OCI-LY7 (cell line): ENCODE measurements at regions not wholly inside any gene's neighbourhood (a gene's known extent, or its start where the extent isn't known, plus 50 kb on each side); places are given as distances from the start of the nearest gene placed in this dataset.

Experiments
- BruUV-seq: library from RNA; stranded (reverse); fragments of 400-500 nt; replicated peaks from 2 replicates; lab custom pipeline; 2021; lab: Mats Ljungman, UMichigan
- CTCF ChIA-PET: fragments of 300-600 bp; sonication (Branson Sonifier 250); formaldehyde crosslinking; loops from one replicate; lab custom pipeline; 2022; ENCODE audit warnings: antibody characterized with exemption; ENCODE audit not compliant: unreplicated experiment; lab: Charles Lee
- POLR2A ChIA-PET: fragments of 300-600 bp; sonication (Branson Sonifier 250); formaldehyde crosslinking; loops from one replicate; lab custom pipeline; 2022; ENCODE audit warnings: antibody characterized with exemption; lab: Charles Lee
- DNase-seq: peaks from one replicate; pipeline ENCODE4 v3.0.0-alpha.2; 2015; ENCODE audit warnings: low spot score
- H2AFZ ChIP-seq: fragments of 200-600 bp; sonication (generic), shearing (Covaris generic); 2 replicates; pipeline ENCODE4 v1.6.1; 2014; ENCODE audit warnings: mild to moderate bottlenecking, antibody characterized with exemption, low read length, moderate library complexity
- H3K27ac ChIP-seq: fragments of 200-600 bp; sonication (generic); 2 replicates; pipeline ENCODE4 v1.5.1; 2014; ENCODE audit warnings: mixed run types, low read depth, mild to moderate bottlenecking, moderate library complexity, low read length, inconsistent platforms; ENCODE audit not compliant: poor library complexity, severe bottlenecking
- H3K36me3 ChIP-seq: fragments of 200-600 bp; sonication (generic); 2 replicates; pipeline ENCODE4 v1.6.1; 2014; ENCODE audit warnings: mild to moderate bottlenecking, antibody characterized with exemption, low read length, moderate library complexity, mixed read lengths; ENCODE audit not compliant: insufficient read depth
- H3K4me1 ChIP-seq: fragments of 200-600 bp; sonication (generic); 2 replicates; pipeline ENCODE4 v1.5.1; 2014; ENCODE audit warnings: mild to moderate bottlenecking, low read length; ENCODE audit not compliant: insufficient read depth, poor library complexity, severe bottlenecking
- H3K4me2 ChIP-seq: fragments of 200-600 bp; sonication (generic); 2 replicates; pipeline ENCODE4 v1.6.1; 2014; ENCODE audit warnings: mild to moderate bottlenecking, low read length
- H3K4me3 ChIP-seq: fragments of 200-600 bp; sonication (generic); 2 replicates; pipeline ENCODE4 v1.5.1; 2014; ENCODE audit warnings: mild to moderate bottlenecking, low read depth, low read length; ENCODE audit not compliant: poor library complexity, severe bottlenecking
- H3K79me2 ChIP-seq: fragments of 200-600 bp; sonication (generic); 2 replicates; pipeline ENCODE4 v1.6.1; 2016; ENCODE audit warnings: low read depth, mild to moderate bottlenecking, low read length, moderate library complexity, mixed read lengths; ENCODE audit not compliant: insufficient read depth
- H3K9me2 ChIP-seq: fragments of 200-600 bp; sonication (generic); 2 replicates; pipeline ENCODE4 v1.6.1; 2016; ENCODE audit warnings: mild to moderate bottlenecking, low read length, mixed read lengths; ENCODE audit not compliant: insufficient read depth
- H3K9me3 ChIP-seq: fragments of 200-600 bp; sonication (generic); 2 replicates; pipeline ENCODE4 v1.6.1; 2014; ENCODE audit warnings: mild to moderate bottlenecking, mixed run types, low read length, mixed read lengths
- H4K20me1 ChIP-seq: fragments of 200-600 bp; sonication (generic); 2 replicates; pipeline ENCODE4 v1.6.1; 2014; ENCODE audit warnings: mild to moderate bottlenecking, antibody characterized with exemption, low read length, moderate library complexity, mixed read lengths; ENCODE audit not compliant: insufficient read depth
- EZH2phosphoT487 ChIP-seq: fragments of 200-600 bp; sonication (generic); IDR thresholded peaks from 2 replicates; pipeline ENCODE4 v1.6.1; 2018; ENCODE audit warnings: low read depth, borderline replicate concordance, mild to moderate bottlenecking, mixed run types, antibody characterized with exemption, low read length, moderate library complexity, mixed read lengths
- intact Hi-C: fragments of 100-400 bp; cut with micrococcal nuclease; formaldehyde crosslinking; loops from one replicate; pipeline ENCODE4 v1.10.0; 2022; ENCODE audit not compliant: unreplicated experiment
- TF ChIP-seq, protein P1 (sequence below): fragments of 200-600 bp; sonication (generic); conservative IDR thresholded peaks from 2 replicates; pipeline ENCODE4 v1.5.1; 2014; ENCODE audit warnings: mild to moderate bottlenecking, antibody characterized with exemption, low read length, moderate library complexity, mixed read lengths

DNA sequence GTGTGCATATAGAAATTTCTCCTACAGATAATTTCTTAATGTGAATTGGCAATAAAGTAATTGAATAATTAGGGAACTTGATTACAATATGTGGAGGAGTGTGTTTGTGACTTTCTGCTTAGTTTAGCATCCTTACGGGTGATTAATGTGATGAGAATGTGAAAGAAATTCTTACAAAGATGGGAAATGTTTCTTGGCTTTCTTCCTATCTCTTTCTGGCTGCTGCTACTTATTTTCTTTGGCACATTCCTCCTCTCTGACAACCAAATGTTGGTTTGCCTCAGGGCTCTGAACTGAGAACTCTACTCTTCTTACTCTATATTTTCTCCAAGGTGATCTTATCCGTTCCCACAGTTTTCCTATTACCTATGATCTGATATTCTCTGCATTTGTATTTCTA, 300.1 kb downstream of the TBC1D4 start:
- H3K9me2 ChIP-seq, result no peaks in the 10 kb centered on the region
- H3K27ac ChIP-seq, result no peak overlapping the region
- no peaks in the 10 kb centered on the region for H4K20me1 ChIP-seq
- no peaks in the 10 kb centered on the region for H3K4me1 ChIP-seq
- H3K79me2 ChIP-seq, result no peaks in the 10 kb centered on the region
- TF ChIP-seq EZH2phosphoT487, result no peak
- no peak overlapping the region for H2AFZ ChIP-seq
- BruUV-seq, result no TSS peak
- no peak overlapping the region for H3K4me2 ChIP-seq
- intact Hi-C loops, result no loop called here
- H3K4me3 ChIP-seq, result no peak overlapping the region
- H3K36me3 ChIP-seq, result no peaks in the 10 kb centered on the region
- no peaks in the 10 kb centered on the region for H3K9me3 ChIP-seq
- ChIA-PET POLR2A (no interaction called here), CTCF (no interaction called here)
- DNase-seq, result no peak

- Histone ChIP-seq H3K9me2 (no peaks in the 10 kb centered on the region), H4K20me1 (no peaks in the 10 kb centered on the region), H3K79me2 (no peaks in the 10 kb centered on the region), H3K27ac (no peak overlapping the region), H3K4me3 (no peak overlapping the region), H3K36me3 (no peaks in the 10 kb centered on the region), H3K4me1 (no peaks in the 10 kb centered on the region), H2AFZ (no peak overlapping the region), H3K4me2 (no peak overlapping the region), H3K9me3 (no peaks in the 10 kb centered on the region)
- BruUV-seq, result no TSS peak
- TF ChIP-seq, protein P1, sequence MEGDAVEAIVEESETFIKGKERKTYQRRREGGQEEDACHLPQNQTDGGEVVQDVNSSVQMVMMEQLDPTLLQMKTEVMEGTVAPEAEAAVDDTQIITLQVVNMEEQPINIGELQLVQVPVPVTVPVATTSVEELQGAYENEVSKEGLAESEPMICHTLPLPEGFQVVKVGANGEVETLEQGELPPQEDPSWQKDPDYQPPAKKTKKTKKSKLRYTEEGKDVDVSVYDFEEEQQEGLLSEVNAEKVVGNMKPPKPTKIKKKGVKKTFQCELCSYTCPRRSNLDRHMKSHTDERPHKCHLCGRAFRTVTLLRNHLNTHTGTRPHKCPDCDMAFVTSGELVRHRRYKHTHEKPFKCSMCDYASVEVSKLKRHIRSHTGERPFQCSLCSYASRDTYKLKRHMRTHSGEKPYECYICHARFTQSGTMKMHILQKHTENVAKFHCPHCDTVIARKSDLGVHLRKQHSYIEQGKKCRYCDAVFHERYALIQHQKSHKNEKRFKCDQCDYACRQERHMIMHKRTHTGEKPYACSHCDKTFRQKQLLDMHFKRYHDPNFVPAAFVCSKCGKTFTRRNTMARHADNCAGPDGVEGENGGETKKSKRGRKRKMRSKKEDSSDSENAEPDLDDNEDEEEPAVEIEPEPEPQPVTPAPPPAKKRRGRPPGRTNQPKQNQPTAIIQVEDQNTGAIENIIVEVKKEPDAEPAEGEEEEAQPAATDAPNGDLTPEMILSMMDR, result no peak
- TF ChIP-seq EZH2phosphoT487, result no peak
- POLR2A ChIA-PET, result no interaction called here
- intact Hi-C loops, result no loop called here
- no peak for DNase-seq
- CTCF ChIA-PET, result no interaction called here
These were observed 301.0 kb downstream of the TBC1D4 start for GRCh38 chr13:75180805-75181455.

DNA sequence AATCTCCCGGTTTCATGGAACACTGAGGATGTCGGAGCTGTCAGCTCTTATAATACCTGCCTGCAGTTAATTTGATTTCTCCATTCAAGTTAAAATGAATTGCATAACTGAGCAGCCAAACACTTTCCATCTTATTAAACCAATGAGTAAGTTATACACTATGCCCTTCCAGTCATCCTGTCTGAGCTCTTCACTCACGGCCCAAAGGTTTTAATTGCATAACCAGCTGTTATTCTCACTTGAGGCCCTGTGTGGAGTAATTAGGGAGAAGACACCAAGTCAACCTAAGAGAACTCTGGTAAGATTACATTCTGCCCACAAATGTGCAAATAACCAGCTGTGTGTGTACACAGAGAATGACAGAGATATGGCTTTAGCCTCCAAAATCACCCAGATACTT, 303.5 kb downstream of the TBC1D4 start:
- DNase-seq, result no peak
- no peaks in the 10 kb centered on the region for H3K9me2 ChIP-seq
- H4K20me1 ChIP-seq, result no peaks in the 10 kb centered on the region
- BruUV-seq, result no TSS peak
- no peak overlapping the region for H3K27ac ChIP-seq
- H3K36me3 ChIP-seq, result no peaks in the 10 kb centered on the region
- ChIA-PET CTCF (no interaction called here), POLR2A (no interaction called here)
- H3K4me1 ChIP-seq, result no peaks in the 10 kb centered on the region
- H2AFZ ChIP-seq, result no peak overlapping the region
- no peaks in the 10 kb centered on the region for H3K79me2 ChIP-seq
- no peak overlapping the region for H3K4me2 ChIP-seq
- H3K9me3 ChIP-seq, result no peaks in the 10 kb centered on the region
- TF ChIP-seq, protein P1, result no peak
- TF ChIP-seq EZH2phosphoT487, result no peak
- H3K4me3 ChIP-seq, result no peak overlapping the region
- intact Hi-C loops, result no loop called here
